Inflammatory macrophage treated with lipopolysaccharide for 4 hours (primary cell): ENCODE measurements at regions not wholly inside any gene's neighbourhood (a gene's known extent, or its start where the extent isn't known, plus 50 kb on each side); places are given as distances from the start of the nearest gene placed in this dataset.
"Not testable (repeated sequence)": the region's sequence is repeated elsewhere in the genome, so short reads cannot be mapped to it uniquely, and the experiment has no call there.

Experiments
- DNase-seq: peaks from one replicate; pipeline ENCODE4 v3.0.0-alpha.2; 2020

GRCh38 chr21:31448496-31448895 is 104.4 kb upstream of the TIAM1 start:
- DNase-seq = peak; percentile 35

GRCh38 chr21:31447505-31447904 is 103.4 kb upstream of the TIAM1 start:
- DNase-seq = peak; percentile 44

DNA sequence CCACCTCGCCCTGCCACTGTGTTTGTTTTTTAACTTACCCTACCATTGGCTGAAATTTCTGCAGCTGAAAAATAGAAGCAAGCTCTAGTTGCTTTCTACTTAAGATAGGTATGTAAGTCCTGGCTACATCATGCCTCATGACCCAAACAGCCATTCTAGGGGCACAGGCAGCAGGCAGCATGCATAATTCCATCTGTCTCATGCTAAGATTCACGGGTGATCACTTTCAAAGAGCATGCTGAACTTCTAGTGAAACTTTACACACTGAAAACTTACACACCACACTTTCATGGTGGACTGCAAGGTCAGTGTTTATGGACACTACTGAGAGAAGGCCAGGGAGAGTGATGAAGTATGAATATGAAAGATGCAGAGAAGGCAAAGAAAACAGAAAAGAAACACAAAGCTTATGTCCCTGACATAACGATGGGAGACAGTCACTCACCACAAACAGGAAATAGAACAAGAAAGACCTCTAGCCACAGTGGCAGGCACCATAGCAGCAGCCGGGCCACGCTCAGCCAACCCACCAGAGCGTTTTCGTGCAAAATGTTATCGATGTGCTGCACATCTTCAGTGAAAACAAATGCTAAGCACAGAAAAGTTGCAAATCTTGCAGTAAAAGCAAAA is 102.3 kb upstream of the TIAM1 start:
- DNase-seq = peak; percentile 53

- DNase-seq = peak; percentile 19
Measured at GRCh38 chr21:31445137-31445536, 101.1 kb upstream of the TIAM1 start.

- DNase-seq = peak; percentile 82
Measured at GRCh38 chr21:31443736-31444521, 99.9 kb upstream of the TIAM1 start.

- DNase-seq = peak; percentile 53
Measured at GRCh38 chr21:31442339-31442738, 98.3 kb upstream of the TIAM1 start.

DNA sequence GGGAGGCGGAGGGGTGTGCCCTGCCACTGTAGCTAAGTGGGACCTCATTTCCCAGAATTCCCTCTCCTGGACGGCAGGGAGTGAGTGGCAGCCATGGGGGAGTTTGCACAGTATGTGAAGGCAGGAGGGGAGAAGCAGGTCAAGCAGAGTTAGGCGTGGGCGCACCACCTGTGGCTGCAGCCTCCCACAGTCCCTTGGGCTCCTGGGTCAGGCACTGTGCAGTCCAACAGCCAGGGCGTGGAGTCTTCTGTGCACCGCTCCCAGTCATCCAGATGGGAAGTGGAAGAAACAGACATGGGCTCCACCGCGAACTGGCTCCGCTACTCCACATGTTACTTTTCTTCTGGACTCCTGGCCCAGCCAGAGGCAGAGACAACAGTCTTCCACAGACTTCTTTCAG is 85.4 kb upstream of the TIAM1 start:
- DNase-seq = no peak

DNA sequence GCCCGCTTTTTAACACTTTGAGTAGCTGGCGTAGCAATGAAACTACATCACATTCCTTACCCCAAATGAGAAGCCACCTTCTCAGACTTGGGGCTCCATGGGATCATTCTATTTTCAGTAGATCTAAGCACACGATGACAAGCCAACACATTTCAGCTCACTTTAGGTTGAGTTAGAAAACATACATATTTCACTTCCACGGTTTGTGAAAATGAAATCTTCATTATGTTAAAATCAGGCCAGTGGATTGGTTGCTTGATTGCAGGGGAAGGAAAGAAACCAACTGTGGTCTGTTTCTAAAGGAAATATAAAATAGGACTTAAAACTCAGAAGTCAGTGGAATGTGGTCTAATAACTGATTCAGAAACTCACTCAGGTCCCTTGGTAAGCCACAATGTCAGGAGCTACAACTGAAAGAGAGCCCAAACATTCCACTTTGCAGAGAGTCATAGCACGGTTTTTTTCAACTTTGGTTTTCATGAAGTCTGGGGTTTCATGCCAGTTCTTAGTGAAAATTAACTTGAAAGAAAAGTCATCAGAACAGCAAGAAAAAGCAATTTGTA is 82.3 kb upstream of the TIAM1 start:
- DNase-seq = no peak

- DNase-seq = no peak
Measured at GRCh38 chr21:31425138-31425537, 81.1 kb upstream of the TIAM1 start.

- DNase-seq = no peak
Measured at GRCh38 chr21:31424058-31424457, 80.0 kb upstream of the TIAM1 start.

- DNase-seq = no peak
Measured at GRCh38 chr21:31420988-31421387, 76.9 kb upstream of the TIAM1 start.

DNA sequence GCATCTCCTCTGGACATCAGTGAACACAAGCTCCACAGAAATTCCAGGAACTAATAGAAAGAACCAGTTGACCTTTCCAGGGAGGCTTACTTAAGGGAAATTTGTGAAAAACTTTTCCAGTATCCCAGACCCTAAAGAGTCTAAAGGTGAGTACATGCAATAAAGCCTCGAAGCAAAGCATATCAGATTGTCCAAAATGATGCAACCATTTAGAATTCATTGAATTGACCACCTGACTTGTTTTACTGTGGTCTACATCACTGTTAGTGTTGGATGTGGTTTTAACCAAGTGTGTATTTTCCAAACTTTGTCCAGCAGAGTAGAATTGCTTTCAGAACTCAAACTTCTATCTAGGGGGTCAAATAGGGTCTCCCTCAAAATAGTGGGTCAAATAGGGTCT is 76.3 kb upstream of the TIAM1 start:
- no peak for DNase-seq

DNA sequence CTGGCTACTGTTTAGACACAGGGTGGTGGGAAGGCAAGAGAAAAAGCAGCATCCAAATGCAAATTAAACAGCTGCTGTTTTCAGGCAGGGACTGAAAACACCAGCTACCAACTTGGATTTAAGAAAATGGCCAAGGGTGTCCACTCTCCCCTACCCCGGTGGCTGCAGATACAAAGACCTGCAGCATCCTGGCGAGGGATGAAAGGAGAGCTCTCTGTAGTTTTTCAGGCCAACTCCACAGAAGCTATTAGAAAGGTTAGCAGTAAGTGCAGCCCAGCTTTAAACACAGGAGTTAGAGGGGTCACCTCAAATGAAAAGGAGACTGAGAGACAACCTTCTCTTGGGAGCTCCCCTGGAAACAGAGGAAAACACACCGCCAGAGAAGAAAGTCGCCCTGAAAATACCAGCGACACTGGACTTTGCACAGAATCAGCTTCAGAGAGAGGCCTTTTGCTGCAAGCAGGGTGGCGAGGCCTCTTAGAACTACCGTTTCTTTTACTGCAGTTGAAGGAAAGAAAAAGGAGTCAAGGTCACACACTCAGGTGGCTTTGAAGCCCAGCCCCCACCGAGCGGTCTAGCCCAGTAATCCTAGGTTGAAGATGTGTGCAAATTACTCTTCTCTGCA is 74.4 kb upstream of the TIAM1 start:
- no peak for DNase-seq

DNA sequence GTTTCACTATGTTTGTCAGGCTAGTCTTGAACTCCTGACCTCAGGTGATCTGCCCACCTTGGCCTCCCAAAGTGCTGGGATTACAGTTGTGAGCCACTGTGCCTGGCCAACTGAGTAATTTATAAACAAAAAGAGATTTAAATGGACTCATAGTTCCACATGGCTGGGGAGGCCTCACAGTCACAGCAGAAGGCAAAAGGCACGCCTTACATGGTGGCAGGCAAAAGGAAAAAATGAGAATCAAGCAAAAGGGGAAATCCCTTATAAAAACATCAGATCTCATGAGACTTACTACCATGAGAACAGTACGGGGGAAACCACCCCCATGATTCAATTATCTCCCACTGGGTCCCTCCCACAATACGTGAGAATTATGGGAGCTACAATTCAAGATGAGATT is 73.2 kb upstream of the TIAM1 start:
- not testable (repeated sequence) for DNase-seq

GRCh38 chr21:31416465-31416864 is 72.4 kb upstream of the TIAM1 start:
- no peak for DNase-seq

DNA sequence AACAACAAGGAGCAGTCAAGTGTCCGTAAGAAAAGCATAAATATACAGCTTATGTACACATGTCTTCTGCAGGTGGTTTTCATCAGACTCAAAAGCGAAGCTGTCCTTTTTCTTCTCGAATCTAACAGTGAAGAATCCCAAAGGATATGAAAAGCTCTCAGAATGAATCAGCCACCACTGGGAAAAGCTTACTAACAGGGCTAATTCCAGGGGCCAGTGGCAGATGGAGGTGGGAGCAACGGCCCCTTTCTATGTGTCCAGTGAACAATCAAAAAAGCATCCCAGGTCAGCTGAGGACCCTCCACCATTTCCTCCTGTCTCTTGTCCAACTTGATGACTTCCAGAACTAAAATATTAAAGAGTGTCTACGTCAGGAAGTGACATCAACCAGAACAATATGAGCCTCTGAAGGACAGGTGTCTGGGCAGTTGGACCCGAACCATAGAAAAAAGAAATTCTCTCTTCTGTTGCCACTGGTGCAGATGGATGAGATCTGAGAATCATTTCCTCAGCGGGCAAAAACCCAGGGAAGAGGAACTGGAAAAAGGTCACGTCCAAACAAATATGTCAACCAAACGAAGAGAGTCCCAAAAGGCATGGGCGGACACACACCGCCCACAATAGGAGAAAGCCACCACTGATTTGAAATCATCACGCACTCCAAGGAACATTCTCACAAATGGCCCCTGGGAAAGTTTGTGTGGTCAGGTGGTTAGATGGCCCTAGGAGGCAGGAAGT is 70.4 kb upstream of the TIAM1 start:
- no peak for DNase-seq

- DNase-seq = no peak
Measured at GRCh38 chr21:31413698-31414097, 69.6 kb upstream of the TIAM1 start.

GRCh38 chr21:31410499-31411131 is 66.6 kb upstream of the TIAM1 start:
- no peak for DNase-seq

- no peak for DNase-seq
Measured at GRCh38 chr21:31409831-31410487, 65.9 kb upstream of the TIAM1 start.

DNA sequence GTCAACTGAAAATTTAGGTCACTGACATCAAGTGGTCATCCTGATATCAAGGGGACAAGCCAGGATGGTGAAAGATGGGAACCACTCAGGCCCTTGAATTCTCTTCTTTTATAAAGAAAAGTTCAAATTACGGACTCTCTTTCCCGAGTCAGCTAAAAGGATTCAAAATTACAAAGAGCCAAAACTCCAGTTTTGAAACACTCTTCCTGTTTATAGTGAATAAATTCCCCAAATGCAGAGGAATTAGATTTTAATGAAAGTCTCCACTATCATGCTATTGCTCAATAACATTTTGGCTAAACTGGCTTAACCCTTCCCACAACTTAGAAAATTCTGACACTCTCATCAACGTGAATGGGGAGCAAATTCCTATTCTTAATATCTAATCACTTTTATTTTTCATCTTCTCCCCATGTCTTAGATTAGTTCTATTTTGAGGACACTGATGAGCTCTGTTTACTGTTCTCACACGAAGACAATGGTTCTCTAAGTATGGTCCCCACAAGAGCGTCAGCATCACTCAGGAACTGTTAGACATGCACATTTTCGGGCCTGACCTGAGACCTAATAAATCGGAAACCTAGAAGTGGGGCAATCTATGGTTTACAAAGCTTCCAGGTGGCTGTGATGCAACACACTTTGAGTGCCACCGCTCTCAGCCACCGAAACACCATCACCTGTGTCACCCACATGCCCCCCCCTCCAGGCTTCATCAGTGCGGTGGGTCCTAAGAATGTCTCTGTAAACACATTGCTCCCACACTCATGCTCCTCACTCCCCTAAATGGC is 64.4 kb upstream of the TIAM1 start:
- peak; percentile 36 for DNase-seq

DNA sequence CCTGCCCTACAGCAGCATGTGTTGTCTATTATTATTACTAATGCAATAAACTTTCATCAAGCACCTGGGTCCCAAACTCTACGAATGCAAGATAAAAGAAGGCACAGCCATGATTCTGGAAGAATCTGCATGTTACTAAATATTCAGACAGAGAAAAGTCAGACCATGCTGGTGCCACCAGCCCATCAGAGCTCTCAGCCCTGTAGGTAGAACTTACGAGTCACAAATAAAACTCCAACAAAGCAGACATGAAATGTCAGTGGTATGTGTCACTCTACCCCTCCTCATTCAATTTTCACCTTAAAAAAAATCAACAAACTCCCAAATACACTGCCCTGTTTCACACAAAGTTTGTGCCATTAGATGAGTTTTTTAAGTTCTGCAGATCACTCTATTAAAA is 62.4 kb upstream of the TIAM1 start:
- no peak for DNase-seq
